WTC11 (cell line): ENCODE measurements at regions not wholly inside any gene's neighbourhood (a gene's known extent, or its start where the extent isn't known, plus 50 kb on each side); places are given as distances from the start of the nearest gene placed in this dataset.

Experiments
- ATAC-seq: fragments of 200-7000 bp; cut with Tn5 transposase; 2 replicates; pipeline ENCODE4 v1.10.0; 2021; ENCODE audit warnings: mild to moderate bottlenecking, moderate library complexity
- CTCF ChIA-PET: fragments of 300-600 bp; sonication (Branson Sonifier 250); formaldehyde crosslinking; loops from one replicate; lab custom pipeline; 2021; ENCODE audit warnings: antibody characterized with exemption; lab: Charles Lee
- POLR2A ChIA-PET: fragments of 350-600 bp; sonication (Branson Sonifier 250); formaldehyde crosslinking; loops from one replicate; lab custom pipeline; 2021; ENCODE audit warnings: antibody characterized with exemption; lab: Charles Lee
- DNase-seq: peaks from one replicate; pipeline ENCODE4 v3.0.0; 2021; ENCODE audit warnings: low spot score
- H3K27ac Mint-ChIP-seq: 2 replicates; pipeline ENCODE4 v1.8.0; 2021; ENCODE audit warnings: mixed read lengths
- H3K27me3 Mint-ChIP-seq: 2 replicates; pipeline ENCODE4 v1.8.0; 2021; ENCODE audit warnings: low read depth, mild to moderate bottlenecking, moderate library complexity, mixed read lengths
- H3K36me3 Mint-ChIP-seq: 2 replicates; pipeline ENCODE4 v1.8.0; 2021; ENCODE audit warnings: mixed read lengths
- H3K4me1 Mint-ChIP-seq: 2 replicates; pipeline ENCODE4 v1.8.0; 2022; ENCODE audit warnings: mixed read lengths
- H3K4me3 Mint-ChIP-seq: 2 replicates; pipeline ENCODE4 v1.8.0; 2021; ENCODE audit warnings: mild to moderate bottlenecking, moderate library complexity, mixed read lengths
- H3K9me3 Mint-ChIP-seq: 2 replicates; pipeline ENCODE4 v1.8.0; 2021; ENCODE audit warnings: mixed read lengths
- AR ChIP-seq: fragments of 250-450 bp; sonication (Bioruptor Pico); IDR thresholded peaks from 2 replicates; pipeline ENCODE4 v1.9.0; 2021; ENCODE audit warnings: mild to moderate bottlenecking
- ATF1 ChIP-seq: sonication (generic); formaldehyde crosslinking; IDR thresholded peaks from 2 replicates; pipeline ENCODE4 v1.8.1; 2023; ENCODE audit warnings: mild to moderate bottlenecking, moderate library complexity, missing genetic modification reagents
- ATF2 ChIP-seq: sonication (generic); formaldehyde crosslinking; IDR thresholded peaks from 2 replicates; pipeline ENCODE4 v1.8.1; 2022; ENCODE audit warnings: low read depth, missing genetic modification reagents, borderline replicate concordance
- ATF6 ChIP-seq: sonication (generic); formaldehyde crosslinking; IDR thresholded peaks from 2 replicates; pipeline ENCODE4 v1.8.1; 2023; ENCODE audit warnings: mild to moderate bottlenecking, missing genetic modification reagents
- CBFB ChIP-seq: sonication (generic); formaldehyde crosslinking; IDR thresholded peaks from 2 replicates; pipeline ENCODE4 v1.8.1; 2022; ENCODE audit warnings: mild to moderate bottlenecking, low read depth, missing genetic modification reagents
- CREB1 ChIP-seq: sonication (generic); formaldehyde crosslinking; IDR thresholded peaks from 2 replicates; pipeline ENCODE4 v1.8.0; 2023; ENCODE audit warnings: mild to moderate bottlenecking, missing genetic modification reagents
- CTCF ChIP-seq: fragments of 200-600 bp; IDR thresholded peaks from 2 replicates; pipeline ENCODE4 v1.8.0; 2022; ENCODE audit warnings: antibody characterized with exemption
- EMX1 ChIP-seq: fragments of 250-450 bp; sonication (Bioruptor Pico); IDR thresholded peaks from 2 replicates; pipeline ENCODE4 v1.8.0; 2021; ENCODE audit warnings: mild to moderate bottlenecking
- GTF2I ChIP-seq: fragments of 250-450 bp; sonication (Bioruptor Pico); conservative IDR thresholded peaks from 2 replicates; pipeline ENCODE4 v1.4.0; 2021; ENCODE audit warnings: mild to moderate bottlenecking
- HMGA2 ChIP-seq: fragments of 250-450 bp; sonication (Bioruptor Pico); IDR thresholded peaks from 2 replicates; pipeline ENCODE4 v1.4.0; 2021; ENCODE audit warnings: mild to moderate bottlenecking, moderate library complexity
- KAT7 ChIP-seq: sonication (generic); formaldehyde crosslinking; IDR thresholded peaks from 2 replicates; pipeline ENCODE4 v1.8.1; 2023; ENCODE audit warnings: missing genetic modification reagents, mild to moderate bottlenecking, borderline replicate concordance
- MYBL2 ChIP-seq: sonication (generic); formaldehyde crosslinking; IDR thresholded peaks from 2 replicates; pipeline ENCODE4 v1.8.1; 2023; ENCODE audit warnings: mild to moderate bottlenecking, moderate library complexity, missing genetic modification reagents
- RORB ChIP-seq: fragments of 250-450 bp; sonication (Bioruptor Pico); IDR thresholded peaks from 2 replicates; pipeline ENCODE4 v1.9.0; 2021; ENCODE audit warnings: mild to moderate bottlenecking
- STAT6 ChIP-seq: sonication (generic); formaldehyde crosslinking; conservative IDR thresholded peaks from 2 replicates; pipeline ENCODE4 v1.8.1; 2023; ENCODE audit warnings: mild to moderate bottlenecking, low read depth, missing genetic modification reagents, moderate library complexity
- TEAD1 ChIP-seq: sonication (generic); formaldehyde crosslinking; IDR thresholded peaks from 2 replicates; pipeline ENCODE4 v1.8.0; 2022; ENCODE audit warnings: mild to moderate bottlenecking, missing genetic modification reagents
- TP53 ChIP-seq: sonication (generic); formaldehyde crosslinking; IDR thresholded peaks from 2 replicates; pipeline ENCODE4 v1.8.1; 2023; ENCODE audit warnings: mild to moderate bottlenecking, missing genetic modification reagents
- USF2 ChIP-seq: sonication (generic); formaldehyde crosslinking; IDR thresholded peaks from 2 replicates; pipeline ENCODE4 v1.8.1; 2023; ENCODE audit warnings: mild to moderate bottlenecking, missing genetic modification reagents, moderate library complexity
- ZNF396 ChIP-seq: fragments of 250-450 bp; sonication (Bioruptor Pico); IDR thresholded peaks from 2 replicates; pipeline ENCODE4 v1.8.0; 2021; ENCODE audit warnings: mild to moderate bottlenecking, moderate library complexity, borderline replicate concordance
- ZNF423 ChIP-seq: fragments of 250-450 bp; sonication (Bioruptor Pico); IDR thresholded peaks from 2 replicates; pipeline ENCODE4 v2.1.2; 2022; ENCODE audit warnings: mild to moderate bottlenecking, moderate library complexity

- TF ChIP-seq STAT6 (no peak), ZNF396 (CRISPR knock-in tag) (no peak), ATF2 (no peak), AR (CRISPR knock-in tag) (no peak), CTCF (no peak), KAT7 (CRISPR knock-in tag) (no peak)
- TF ChIP-seq, all 79 proteins: peak for 0
Measured at GRCh38 chr5:56523790-56524575, 290.9 kb upstream of the ANKRD55 start (continued).

GRCh38 chr5:56522960-56523359 is 289.8 kb upstream of the ANKRD55 start:
- ATAC-seq (no peak), DNase-seq (no peak)
- Mint-ChIP-seq H3K36me3 (no peaks in the 10 kb centered on the region), H3K27me3 (no peaks in the 10 kb centered on the region), H3K4me1 (peaks cover 5% of the 10 kb centered on the region), H3K9me3 (no peaks in the 10 kb centered on the region), H3K4me3 (no peak overlapping the region), H3K27ac (no peak overlapping the region)
- ChIA-PET CTCF (no interaction called here), POLR2A (no interaction called here)
- TF ChIP-seq RORB (CRISPR knock-in tag) = no peak
- no peak for TF ChIP-seq TEAD1 (CRISPR knock-in tag)
- no peak for TF ChIP-seq EMX1
- no peak for TF ChIP-seq MYBL2 (CRISPR knock-in tag)
- TF ChIP-seq ATF1 = no peak
- no peak for TF ChIP-seq GTF2I
- no peak for TF ChIP-seq CREB1 (CRISPR knock-in tag)
- no peak for TF ChIP-seq ATF6 (CRISPR knock-in tag)
- TF ChIP-seq ZNF423 (CRISPR knock-in tag) = no peak
- TF ChIP-seq KAT7 (CRISPR knock-in tag) = no peak
- TF ChIP-seq CBFB (CRISPR knock-in tag) = no peak
- no peak for TF ChIP-seq CTCF
- TF ChIP-seq USF2 = no peak
- TF ChIP-seq HMGA2 (CRISPR knock-in tag) = no peak
- TF ChIP-seq TP53 = no peak
